WTC11 (cell line): ENCODE measurements at regions not wholly inside any gene's neighbourhood (a gene's known extent, or its start where the extent isn't known, plus 50 kb on each side); places are given as distances from the start of the nearest gene placed in this dataset.

Source experiments
- ATAC-seq: fragments of 200-7000 bp; cut with Tn5 transposase; 2 replicates; pipeline ENCODE4 v1.10.0; 2021; ENCODE audit warnings: mild to moderate bottlenecking, moderate library complexity
- CTCF ChIA-PET: fragments of 300-600 bp; sonication (Branson Sonifier 250); formaldehyde crosslinking; loops from one replicate; lab custom pipeline; 2021; ENCODE audit warnings: antibody characterized with exemption; lab: Charles Lee
- POLR2A ChIA-PET: fragments of 350-600 bp; sonication (Branson Sonifier 250); formaldehyde crosslinking; loops from one replicate; lab custom pipeline; 2021; ENCODE audit warnings: antibody characterized with exemption; lab: Charles Lee
- DNase-seq: peaks from one replicate; pipeline ENCODE4 v3.0.0; 2021; ENCODE audit warnings: low spot score
- H3K27ac Mint-ChIP-seq: 2 replicates; pipeline ENCODE4 v1.8.0; 2021; ENCODE audit warnings: mixed read lengths
- H3K27me3 Mint-ChIP-seq: 2 replicates; pipeline ENCODE4 v1.8.0; 2021; ENCODE audit warnings: low read depth, mild to moderate bottlenecking, moderate library complexity, mixed read lengths
- H3K36me3 Mint-ChIP-seq: 2 replicates; pipeline ENCODE4 v1.8.0; 2021; ENCODE audit warnings: mixed read lengths
- H3K4me1 Mint-ChIP-seq: 2 replicates; pipeline ENCODE4 v1.8.0; 2022; ENCODE audit warnings: mixed read lengths
- H3K4me3 Mint-ChIP-seq: 2 replicates; pipeline ENCODE4 v1.8.0; 2021; ENCODE audit warnings: mild to moderate bottlenecking, moderate library complexity, mixed read lengths
- H3K9me3 Mint-ChIP-seq: 2 replicates; pipeline ENCODE4 v1.8.0; 2021; ENCODE audit warnings: mixed read lengths
- ATF3 ChIP-seq: sonication (generic); formaldehyde crosslinking; conservative IDR thresholded peaks from 2 replicates; pipeline ENCODE4 v1.8.1; 2022; ENCODE audit warnings: mild to moderate bottlenecking, missing genetic modification reagents
- CBFB ChIP-seq: sonication (generic); formaldehyde crosslinking; IDR thresholded peaks from 2 replicates; pipeline ENCODE4 v1.8.1; 2022; ENCODE audit warnings: mild to moderate bottlenecking, low read depth, missing genetic modification reagents
- CREB1 ChIP-seq: sonication (generic); formaldehyde crosslinking; IDR thresholded peaks from 2 replicates; pipeline ENCODE4 v1.8.0; 2023; ENCODE audit warnings: mild to moderate bottlenecking, missing genetic modification reagents
- ETV6 ChIP-seq: sonication (generic); formaldehyde crosslinking; IDR thresholded peaks from 2 replicates; pipeline ENCODE4 v1.8.1; 2022; ENCODE audit warnings: mild to moderate bottlenecking, missing genetic modification reagents
- FOXJ3 ChIP-seq: sonication (generic); formaldehyde crosslinking; IDR thresholded peaks from 2 replicates; pipeline ENCODE4 v1.9.0; 2021; ENCODE audit warnings: missing genetic modification reagents, mild to moderate bottlenecking, borderline replicate concordance
- FOXK1 ChIP-seq: sonication (generic); formaldehyde crosslinking; IDR thresholded peaks from 2 replicates; pipeline ENCODE4 v1.8.0; 2022; ENCODE audit warnings: mild to moderate bottlenecking, moderate library complexity, missing genetic modification reagents
- GTF2I ChIP-seq: fragments of 250-450 bp; sonication (Bioruptor Pico); conservative IDR thresholded peaks from 2 replicates; pipeline ENCODE4 v1.4.0; 2021; ENCODE audit warnings: mild to moderate bottlenecking
- MLX ChIP-seq: sonication (generic); formaldehyde crosslinking; IDR thresholded peaks from 2 replicates; pipeline ENCODE4 v1.8.1; 2023; ENCODE audit warnings: mild to moderate bottlenecking, missing genetic modification reagents, moderate library complexity
- RELA ChIP-seq: sonication (generic); formaldehyde crosslinking; IDR thresholded peaks from 2 replicates; pipeline ENCODE4 v1.8.1; 2022; ENCODE audit warnings: missing genetic modification reagents, mild to moderate bottlenecking, borderline replicate concordance
- ZBTB21 ChIP-seq: sonication (generic); formaldehyde crosslinking; IDR thresholded peaks from 2 replicates; pipeline ENCODE4 v1.8.1; 2023; ENCODE audit warnings: mild to moderate bottlenecking, missing genetic modification reagents, borderline replicate concordance
- ZNF138 ChIP-seq: sonication (generic); formaldehyde crosslinking; conservative IDR thresholded peaks from 2 replicates; pipeline ENCODE4 v1.8.1; 2022; ENCODE audit warnings: mild to moderate bottlenecking, moderate library complexity, missing genetic modification reagents
- ZNF219 ChIP-seq: sonication (generic); formaldehyde crosslinking; IDR thresholded peaks from 2 replicates; pipeline ENCODE4 v1.8.0; 2023; ENCODE audit warnings: missing genetic modification reagents, mild to moderate bottlenecking, borderline replicate concordance
- ZNF232 ChIP-seq: sonication (generic); formaldehyde crosslinking; IDR thresholded peaks from 2 replicates; pipeline ENCODE4 v1.8.0; 2022; ENCODE audit warnings: mild to moderate bottlenecking, missing genetic modification reagents
- ZNF423 ChIP-seq: fragments of 250-450 bp; sonication (Bioruptor Pico); IDR thresholded peaks from 2 replicates; pipeline ENCODE4 v2.1.2; 2022; ENCODE audit warnings: mild to moderate bottlenecking, moderate library complexity
- TF ChIP-seq, protein P1 (sequence below): sonication (generic); formaldehyde crosslinking; IDR thresholded peaks from 2 replicates; pipeline ENCODE4 v1.8.1; 2022; ENCODE audit warnings: low read depth, missing genetic modification reagents, borderline replicate concordance
- TF ChIP-seq, protein P2 (sequence below): sonication (generic); formaldehyde crosslinking; IDR thresholded peaks from 2 replicates; pipeline ENCODE4 v1.8.0; 2022; ENCODE audit warnings: missing genetic modification reagents
- TF ChIP-seq, protein P3 (sequence below): fragments of 250-450 bp; sonication (Bioruptor Pico); conservative IDR thresholded peaks from 2 replicates; pipeline ENCODE4 v1.9.0; 2021; ENCODE audit warnings: mild to moderate bottlenecking
- TF ChIP-seq, protein P4 (sequence below): sonication (generic); formaldehyde crosslinking; IDR thresholded peaks from 2 replicates; pipeline ENCODE4 v1.8.1; 2023; ENCODE audit warnings: mild to moderate bottlenecking, missing genetic modification reagents
- TF ChIP-seq, protein P5 (sequence below): fragments of 250-450 bp; sonication (Bioruptor Pico); IDR thresholded peaks from 2 replicates; pipeline ENCODE4 v1.9.0; 2021; ENCODE audit warnings: mild to moderate bottlenecking

DNA sequence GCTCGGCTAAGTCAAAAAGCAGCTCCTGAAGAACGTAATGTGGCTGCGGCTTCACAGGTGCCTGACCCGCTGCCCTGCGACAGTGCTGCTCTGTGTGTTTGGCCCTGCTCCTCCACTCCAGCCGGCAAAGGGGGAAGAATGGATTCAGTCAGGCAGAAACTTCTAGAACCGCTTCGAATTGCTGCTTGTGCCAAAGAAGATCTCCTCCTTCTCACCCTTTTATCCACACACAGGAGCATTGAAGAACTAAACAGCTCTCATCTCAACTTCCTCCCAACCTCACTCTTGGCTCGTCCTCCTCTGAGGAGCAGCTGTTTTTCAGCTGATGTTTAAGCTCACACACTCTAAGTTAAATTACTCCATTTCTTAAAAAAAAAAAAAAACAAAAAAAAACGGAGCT lies 651.4 kb downstream of the INHBA start (continued):
- no peak for TF ChIP-seq ATF3 (CRISPR knock-in tag)

DNA sequence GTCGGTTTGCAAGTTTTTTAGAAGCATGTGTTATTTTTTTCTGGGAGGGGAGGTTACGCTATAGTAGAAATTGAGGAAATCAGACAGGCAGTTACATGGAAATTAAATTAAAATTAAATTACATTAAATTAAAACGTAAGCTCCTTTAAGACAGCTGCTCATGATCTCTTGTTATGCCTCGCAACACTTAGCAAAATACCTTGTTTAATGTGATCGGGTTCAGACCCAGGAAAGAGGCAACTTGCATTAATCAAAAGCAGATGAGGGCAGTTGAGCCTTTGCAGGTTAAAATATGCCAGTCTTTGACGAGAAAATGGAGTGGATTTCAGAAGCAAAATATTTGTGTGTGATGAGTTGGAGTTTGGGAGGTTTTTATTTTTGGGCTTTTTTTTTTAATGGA lies 651.8 kb downstream of the INHBA start:
- ATAC-seq, result no peak

DNA sequence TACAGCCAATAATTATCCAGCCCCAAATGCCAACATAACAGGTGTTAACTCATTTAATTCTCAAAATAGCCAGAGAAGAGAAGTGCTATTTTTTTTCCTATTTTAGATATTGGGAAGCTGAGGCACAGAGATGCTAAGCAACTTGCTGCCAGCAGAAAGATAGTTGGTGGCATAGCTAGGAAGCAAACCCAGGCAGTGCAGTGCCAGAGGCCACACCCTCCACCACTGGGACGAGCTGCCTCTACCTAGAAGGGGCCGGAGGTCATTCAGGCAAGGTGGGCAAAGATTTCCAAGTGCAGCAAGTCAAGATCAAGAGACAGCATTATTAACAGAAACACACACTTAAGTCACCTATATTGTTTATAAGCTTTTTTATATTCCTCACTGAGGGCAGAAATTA lies 654.1 kb downstream of the INHBA start:
- Mint-ChIP-seq H3K4me1 (peaks cover 17% of the 10 kb centered on the region), H3K4me3 (no peak overlapping the region), H3K27ac (no peak overlapping the region), H3K36me3 (no peaks in the 10 kb centered on the region), H3K27me3 (peaks cover 12% of the 10 kb centered on the region), H3K9me3 (peaks cover 4% of the 10 kb centered on the region; the same call in 1 of the 2 replicates)
- DNase-seq, result no peak
- CTCF ChIA-PET, result interaction anchor here (1.5 kb wide), 1 partner anchor 10 kb away, joined by 5 read pairs; no protein-coding TSS in a partner anchor
- POLR2A ChIA-PET, result no interaction called here
- ATAC-seq, result no peak
- no peak for TF ChIP-seq CBFB (CRISPR knock-in tag)
- no peak for TF ChIP-seq FOXK1 (CRISPR knock-in tag)
- TF ChIP-seq, protein P1, sequence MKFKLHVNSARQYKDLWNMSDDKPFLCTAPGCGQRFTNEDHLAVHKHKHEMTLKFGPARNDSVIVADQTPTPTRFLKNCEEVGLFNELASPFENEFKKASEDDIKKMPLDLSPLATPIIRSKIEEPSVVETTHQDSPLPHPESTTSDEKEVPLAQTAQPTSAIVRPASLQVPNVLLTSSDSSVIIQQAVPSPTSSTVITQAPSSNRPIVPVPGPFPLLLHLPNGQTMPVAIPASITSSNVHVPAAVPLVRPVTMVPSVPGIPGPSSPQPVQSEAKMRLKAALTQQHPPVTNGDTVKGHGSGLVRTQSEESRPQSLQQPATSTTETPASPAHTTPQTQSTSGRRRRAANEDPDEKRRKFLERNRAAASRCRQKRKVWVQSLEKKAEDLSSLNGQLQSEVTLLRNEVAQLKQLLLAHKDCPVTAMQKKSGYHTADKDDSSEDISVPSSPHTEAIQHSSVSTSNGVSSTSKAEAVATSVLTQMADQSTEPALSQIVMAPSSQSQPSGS, result no peak
- TF ChIP-seq, protein P2, sequence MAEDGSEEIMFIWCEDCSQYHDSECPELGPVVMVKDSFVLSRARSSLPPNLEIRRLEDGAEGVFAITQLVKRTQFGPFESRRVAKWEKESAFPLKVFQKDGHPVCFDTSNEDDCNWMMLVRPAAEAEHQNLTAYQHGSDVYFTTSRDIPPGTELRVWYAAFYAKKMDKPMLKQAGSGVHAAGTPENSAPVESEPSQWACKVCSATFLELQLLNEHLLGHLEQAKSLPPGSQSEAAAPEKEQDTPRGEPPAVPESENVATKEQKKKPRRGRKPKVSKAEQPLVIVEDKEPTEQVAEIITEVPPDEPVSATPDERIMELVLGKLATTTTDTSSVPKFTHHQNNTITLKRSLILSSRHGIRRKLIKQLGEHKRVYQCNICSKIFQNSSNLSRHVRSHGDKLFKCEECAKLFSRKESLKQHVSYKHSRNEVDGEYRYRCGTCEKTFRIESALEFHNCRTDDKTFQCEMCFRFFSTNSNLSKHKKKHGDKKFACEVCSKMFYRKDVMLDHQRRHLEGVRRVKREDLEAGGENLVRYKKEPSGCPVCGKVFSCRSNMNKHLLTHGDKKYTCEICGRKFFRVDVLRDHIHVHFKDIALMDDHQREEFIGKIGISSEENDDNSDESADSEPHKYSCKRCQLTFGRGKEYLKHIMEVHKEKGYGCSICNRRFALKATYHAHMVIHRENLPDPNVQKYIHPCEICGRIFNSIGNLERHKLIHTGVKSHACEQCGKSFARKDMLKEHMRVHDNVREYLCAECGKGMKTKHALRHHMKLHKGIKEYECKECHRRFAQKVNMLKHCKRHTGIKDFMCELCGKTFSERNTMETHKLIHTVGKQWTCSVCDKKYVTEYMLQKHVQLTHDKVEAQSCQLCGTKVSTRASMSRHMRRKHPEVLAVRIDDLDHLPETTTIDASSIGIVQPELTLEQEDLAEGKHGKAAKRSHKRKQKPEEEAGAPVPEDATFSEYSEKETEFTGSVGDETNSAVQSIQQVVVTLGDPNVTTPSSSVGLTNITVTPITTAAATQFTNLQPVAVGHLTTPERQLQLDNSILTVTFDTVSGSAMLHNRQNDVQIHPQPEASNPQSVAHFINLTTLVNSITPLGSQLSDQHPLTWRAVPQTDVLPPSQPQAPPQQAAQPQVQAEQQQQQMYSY (CRISPR knock-in tag), result no peak
- no peak for TF ChIP-seq GTF2I (CRISPR knock-in tag)
- TF ChIP-seq, protein P3, sequence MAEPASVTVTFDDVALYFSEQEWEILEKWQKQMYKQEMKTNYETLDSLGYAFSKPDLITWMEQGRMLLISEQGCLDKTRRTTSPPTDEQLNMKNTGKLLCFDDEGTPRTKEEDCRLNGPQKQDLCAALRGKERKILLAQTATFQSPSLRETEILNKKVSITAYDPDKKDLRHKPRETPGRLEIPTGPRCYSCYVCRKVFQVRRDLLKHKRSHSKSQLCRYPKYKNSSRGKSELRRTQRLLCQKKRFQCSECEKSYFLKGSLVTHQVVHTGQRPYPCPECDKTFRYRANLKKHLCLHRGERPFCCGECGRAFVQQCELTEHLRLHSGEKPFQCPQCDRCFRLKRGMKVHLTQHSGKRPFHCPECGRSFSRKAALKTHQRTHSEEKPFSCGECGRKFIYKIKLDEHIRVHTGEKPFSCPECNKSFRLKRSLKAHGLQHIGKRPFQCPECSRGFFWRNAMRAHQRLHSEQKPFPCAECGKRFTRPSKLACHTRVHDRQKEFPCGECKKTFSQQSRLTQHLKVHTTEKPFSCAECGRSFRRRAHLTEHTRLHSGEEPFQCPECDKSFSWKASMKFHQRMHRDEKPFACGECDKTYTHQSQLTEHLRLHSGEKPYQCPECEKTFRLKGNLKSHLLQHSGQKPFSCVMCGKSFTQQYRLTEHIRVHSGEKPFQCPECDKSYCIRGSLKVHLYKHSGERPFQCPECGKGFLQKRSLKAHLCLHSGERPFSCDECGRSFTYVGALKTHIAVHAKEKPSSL (CRISPR knock-in tag), result no peak

More for the DNA sequence above, 651.8 kb downstream of the INHBA start:
- Mint-ChIP-seq H3K4me3 (no peak overlapping the region), H3K9me3 (peaks cover 4% of the 10 kb centered on the region; the same call in 1 of the 2 replicates), H3K36me3 (no peaks in the 10 kb centered on the region), H3K27me3 (peaks cover 35% of the 10 kb centered on the region), H3K27ac (no peak overlapping the region), H3K4me1 (peaks cover 29% of the 10 kb centered on the region)
- no peak for TF ChIP-seq ZBTB21 (CRISPR knock-in tag)
- no peak for TF ChIP-seq MLX (CRISPR knock-in tag)
- no peak for TF ChIP-seq ZNF232
- TF ChIP-seq ZNF138, result no peak
- TF ChIP-seq, protein P4, sequence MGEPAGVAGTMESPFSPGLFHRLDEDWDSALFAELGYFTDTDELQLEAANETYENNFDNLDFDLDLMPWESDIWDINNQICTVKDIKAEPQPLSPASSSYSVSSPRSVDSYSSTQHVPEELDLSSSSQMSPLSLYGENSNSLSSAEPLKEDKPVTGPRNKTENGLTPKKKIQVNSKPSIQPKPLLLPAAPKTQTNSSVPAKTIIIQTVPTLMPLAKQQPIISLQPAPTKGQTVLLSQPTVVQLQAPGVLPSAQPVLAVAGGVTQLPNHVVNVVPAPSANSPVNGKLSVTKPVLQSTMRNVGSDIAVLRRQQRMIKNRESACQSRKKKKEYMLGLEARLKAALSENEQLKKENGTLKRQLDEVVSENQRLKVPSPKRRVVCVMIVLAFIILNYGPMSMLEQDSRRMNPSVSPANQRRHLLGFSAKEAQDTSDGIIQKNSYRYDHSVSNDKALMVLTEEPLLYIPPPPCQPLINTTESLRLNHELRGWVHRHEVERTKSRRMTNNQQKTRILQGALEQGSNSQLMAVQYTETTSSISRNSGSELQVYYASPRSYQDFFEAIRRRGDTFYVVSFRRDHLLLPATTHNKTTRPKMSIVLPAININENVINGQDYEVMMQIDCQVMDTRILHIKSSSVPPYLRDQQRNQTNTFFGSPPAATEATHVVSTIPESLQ (CRISPR knock-in tag), result no peak
- TF ChIP-seq ETV6 (CRISPR knock-in tag), result no peak
- TF ChIP-seq FOXJ3 (CRISPR knock-in tag), result no peak
- TF ChIP-seq ZNF219, result no peak
- no peak for TF ChIP-seq RELA (CRISPR knock-in tag)
- TF ChIP-seq ZNF423 (CRISPR knock-in tag), result no peak
- no peak for TF ChIP-seq CREB1 (CRISPR knock-in tag)
- TF ChIP-seq, protein P5, sequence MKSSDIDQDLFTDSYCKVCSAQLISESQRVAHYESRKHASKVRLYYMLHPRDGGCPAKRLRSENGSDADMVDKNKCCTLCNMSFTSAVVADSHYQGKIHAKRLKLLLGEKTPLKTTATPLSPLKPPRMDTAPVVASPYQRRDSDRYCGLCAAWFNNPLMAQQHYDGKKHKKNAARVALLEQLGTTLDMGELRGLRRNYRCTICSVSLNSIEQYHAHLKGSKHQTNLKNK (CRISPR knock-in tag), result no peak
- TF ChIP-seq, protein P2 (CRISPR knock-in tag), result no peak
- CTCF ChIA-PET, result interaction anchor here (1.6 kb wide), 1 partner anchor 48 kb away, joined by 4 read pairs; no protein-coding TSS in a partner anchor
- no peak for DNase-seq
- POLR2A ChIA-PET, result interaction anchor here (0.6 kb wide), 1 partner anchor 49 kb away, joined by 4 read pairs; no protein-coding TSS in a partner anchor
